ENCODE measurements at regions not wholly inside any gene's neighbourhood (a gene's known extent, or its start where the extent isn't known, plus 50 kb on each side); places are given as distances from the start of the nearest gene placed in this dataset.

GRCh38 chr6:55675941-55676340 is 96.9 kb upstream of the HMGCLL1 start:
- TF ChIP-seq, protein P1, sequence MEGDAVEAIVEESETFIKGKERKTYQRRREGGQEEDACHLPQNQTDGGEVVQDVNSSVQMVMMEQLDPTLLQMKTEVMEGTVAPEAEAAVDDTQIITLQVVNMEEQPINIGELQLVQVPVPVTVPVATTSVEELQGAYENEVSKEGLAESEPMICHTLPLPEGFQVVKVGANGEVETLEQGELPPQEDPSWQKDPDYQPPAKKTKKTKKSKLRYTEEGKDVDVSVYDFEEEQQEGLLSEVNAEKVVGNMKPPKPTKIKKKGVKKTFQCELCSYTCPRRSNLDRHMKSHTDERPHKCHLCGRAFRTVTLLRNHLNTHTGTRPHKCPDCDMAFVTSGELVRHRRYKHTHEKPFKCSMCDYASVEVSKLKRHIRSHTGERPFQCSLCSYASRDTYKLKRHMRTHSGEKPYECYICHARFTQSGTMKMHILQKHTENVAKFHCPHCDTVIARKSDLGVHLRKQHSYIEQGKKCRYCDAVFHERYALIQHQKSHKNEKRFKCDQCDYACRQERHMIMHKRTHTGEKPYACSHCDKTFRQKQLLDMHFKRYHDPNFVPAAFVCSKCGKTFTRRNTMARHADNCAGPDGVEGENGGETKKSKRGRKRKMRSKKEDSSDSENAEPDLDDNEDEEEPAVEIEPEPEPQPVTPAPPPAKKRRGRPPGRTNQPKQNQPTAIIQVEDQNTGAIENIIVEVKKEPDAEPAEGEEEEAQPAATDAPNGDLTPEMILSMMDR (IDR thresholded peaks at IDR 0.05; ENCODE audit: insufficient read depth, low read depth, low read length, missing control alignments): no peak
- H3K4me3 ChIP-seq (ENCODE audit: low read depth, low read length): no peak overlapping the region
- DNase-seq (ENCODE audit: low read depth): no peak

DNA sequence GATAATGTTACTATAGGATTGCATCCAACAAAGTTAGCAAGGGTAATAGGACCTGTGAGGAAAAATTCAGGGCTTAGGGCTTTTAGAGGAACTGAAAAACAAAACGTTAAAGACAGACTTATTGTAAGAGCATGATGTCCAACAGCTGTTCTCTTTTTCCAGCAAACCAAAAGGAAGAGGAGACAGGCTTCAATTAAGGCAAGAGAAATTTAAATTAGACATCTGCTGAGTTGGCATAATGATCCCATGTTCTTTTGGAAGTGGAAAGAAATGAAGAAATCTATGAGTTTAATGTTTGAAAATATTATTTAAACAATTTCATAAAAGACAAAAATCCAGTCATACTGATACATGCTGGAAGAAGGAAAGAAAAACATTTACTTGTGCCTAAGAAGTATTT is 95.7 kb upstream of the HMGCLL1 start:
- no peak overlapping the region for H3K4me3 ChIP-seq (ENCODE audit: low read depth, low read length)
- TF ChIP-seq, protein P1 (IDR thresholded peaks at IDR 0.05; ENCODE audit: insufficient read depth, low read depth, low read length, missing control alignments): no peak
- no peak for DNase-seq (ENCODE audit: low read depth)

DNA sequence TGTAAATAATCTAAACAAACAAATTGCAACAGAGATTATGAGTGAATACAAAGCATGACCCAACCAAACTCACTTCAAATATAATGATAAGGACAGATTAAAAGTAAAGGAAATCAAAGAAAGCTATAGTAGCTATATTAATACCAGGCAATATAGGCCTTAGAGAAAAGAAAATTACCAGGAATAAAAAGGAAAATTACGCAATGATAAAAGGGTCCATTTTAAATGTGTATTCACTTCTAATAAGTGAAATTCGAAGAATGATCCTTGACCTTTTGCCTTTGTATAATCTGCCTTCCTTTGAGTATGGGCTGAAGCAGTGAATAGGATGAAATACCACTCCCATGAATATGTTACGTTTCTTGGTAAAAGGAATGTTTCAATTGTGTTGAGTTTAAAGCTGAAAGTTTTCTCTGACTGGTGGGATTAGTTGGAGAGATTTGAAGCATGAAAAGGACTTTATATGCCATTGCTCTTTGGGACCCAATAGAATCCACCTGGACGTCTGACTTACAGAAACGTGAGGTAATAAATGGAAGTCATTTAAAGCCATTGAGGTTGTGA is 91.9 kb upstream of the HMGCLL1 start:
- DNase-seq (ENCODE audit: low read depth): no peak
- TF ChIP-seq, protein P1 (IDR thresholded peaks at IDR 0.05; ENCODE audit: insufficient read depth, low read depth, low read length, missing control alignments): no peak
- H3K4me3 ChIP-seq (ENCODE audit: low read depth, low read length): no peak overlapping the region

GRCh38 chr6:55669028-55669427 is 90.0 kb upstream of the HMGCLL1 start:
- no peak for DNase-seq (ENCODE audit: low read depth)
- TF ChIP-seq, protein P1 (IDR thresholded peaks at IDR 0.05; ENCODE audit: insufficient read depth, low read depth, low read length, missing control alignments): no peak
- no peak overlapping the region for H3K4me3 ChIP-seq (ENCODE audit: low read depth, low read length)

- DNase-seq (ENCODE audit: low read depth): no peak
- no peak overlapping the region for H3K4me3 ChIP-seq (ENCODE audit: low read depth, low read length)
- TF ChIP-seq, protein P1 (IDR thresholded peaks at IDR 0.05; ENCODE audit: insufficient read depth, low read depth, low read length, missing control alignments): no peak
These were observed 89.6 kb upstream of the HMGCLL1 start for GRCh38 chr6:55668591-55668990.

DNA sequence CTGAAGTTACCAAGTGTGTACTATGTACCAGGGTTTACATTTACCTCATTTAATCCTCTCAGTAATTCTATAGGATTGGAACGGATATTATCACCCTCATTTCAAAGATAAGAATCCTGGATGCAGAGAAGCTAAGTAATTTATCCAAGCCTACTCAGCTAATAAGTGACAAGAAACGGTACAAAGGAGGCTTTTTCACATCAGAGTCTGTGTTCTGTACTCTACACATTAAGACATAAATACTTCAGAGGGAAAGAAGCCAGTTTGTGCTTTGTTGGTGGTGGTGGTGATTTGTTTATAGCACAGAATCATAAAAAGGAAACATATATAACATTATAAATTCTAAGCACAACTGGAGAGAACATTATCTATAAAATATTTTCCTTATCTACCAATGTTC is 88.3 kb upstream of the HMGCLL1 start:
- no peak overlapping the region for H3K4me3 ChIP-seq (ENCODE audit: low read depth, low read length)
- no peak for DNase-seq (ENCODE audit: low read depth)
- TF ChIP-seq, protein P1 (IDR thresholded peaks at IDR 0.05; ENCODE audit: insufficient read depth, low read depth, low read length, missing control alignments): no peak

- no peak for DNase-seq (ENCODE audit: low read depth)
- TF ChIP-seq, protein P1 (IDR thresholded peaks at IDR 0.05; ENCODE audit: insufficient read depth, low read depth, low read length, missing control alignments): no peak
- no peak overlapping the region for H3K4me3 ChIP-seq (ENCODE audit: low read depth, low read length)
These were observed 87.7 kb upstream of the HMGCLL1 start for GRCh38 chr6:55666606-55667225.
